Stimulated activated CD4-positive, alpha-beta T cell treated with anti-CD3 and anti-CD28 coated beads, TNF-alpha, amount 100 ng/mL, for 4 hours (primary cell): ENCODE measurements at regions not wholly inside any gene's neighbourhood (a gene's known extent, or its start where the extent isn't known, plus 50 kb on each side); places are given as distances from the start of the nearest gene placed in this dataset.

Source experiments
- DNase-seq, 3 experiments: peaks; one replicate each; pipeline ENCODE4 v3.0.0-alpha.2; 2020; ENCODE audit warnings: low read depth in 3 of 3

DNA sequence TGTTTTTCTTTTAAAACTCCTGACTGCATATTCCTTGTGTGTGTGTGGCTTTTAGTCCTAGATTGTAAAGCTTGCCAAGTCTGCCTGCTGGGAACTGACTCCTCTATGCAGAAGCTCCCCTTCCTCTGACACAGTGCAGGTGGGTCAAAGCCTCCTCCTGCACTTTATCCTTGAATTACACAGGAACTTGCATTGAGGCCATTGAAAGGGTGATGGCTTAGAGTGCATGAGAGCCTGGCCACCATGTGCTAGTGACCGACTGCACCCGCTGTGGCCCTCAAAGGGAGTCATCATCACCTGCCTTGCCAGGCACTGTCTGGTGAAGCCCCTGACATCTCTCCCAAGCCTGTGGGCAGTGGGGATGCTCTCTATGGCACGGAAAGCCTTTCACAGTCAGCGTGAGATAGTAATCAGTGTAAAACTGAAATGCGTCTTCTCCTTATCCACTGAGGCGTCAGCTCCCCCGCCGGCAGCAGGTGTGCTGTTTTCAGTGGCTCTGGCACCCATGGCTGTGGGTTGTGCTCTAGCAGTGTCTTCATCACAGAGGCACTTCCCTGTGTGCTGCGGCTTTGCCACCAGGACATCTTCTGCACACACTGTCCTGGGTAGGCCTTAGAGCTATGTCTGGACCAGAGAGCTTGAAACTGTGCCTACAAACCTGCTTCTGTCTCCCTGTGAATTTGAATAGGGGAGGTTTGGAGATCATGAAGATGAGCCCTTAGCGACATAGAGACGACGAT lies 87.9 kb downstream of the THBS2 start:
- no peak for DNase-seq

DNA sequence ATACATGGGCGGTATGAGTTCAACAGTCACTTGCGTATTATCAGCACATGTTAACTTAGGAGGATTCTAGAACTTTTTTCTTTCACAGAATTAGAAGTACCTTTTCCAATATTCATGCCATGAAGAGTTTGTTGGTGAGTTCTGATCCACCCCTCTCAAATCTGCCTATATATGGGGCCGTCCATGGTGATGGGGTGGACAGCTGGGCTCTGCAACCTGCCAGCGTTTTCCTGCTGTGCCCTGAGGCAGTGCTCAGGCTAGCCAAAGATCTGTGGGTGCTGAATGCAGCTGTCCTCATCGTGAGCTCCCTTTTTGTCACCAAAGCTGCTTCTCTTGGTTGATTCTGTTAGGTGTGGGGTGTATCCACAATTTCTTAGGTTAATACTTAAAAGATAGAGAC lies 88.7 kb downstream of the THBS2 start:
- DNase-seq = no peak

DNA sequence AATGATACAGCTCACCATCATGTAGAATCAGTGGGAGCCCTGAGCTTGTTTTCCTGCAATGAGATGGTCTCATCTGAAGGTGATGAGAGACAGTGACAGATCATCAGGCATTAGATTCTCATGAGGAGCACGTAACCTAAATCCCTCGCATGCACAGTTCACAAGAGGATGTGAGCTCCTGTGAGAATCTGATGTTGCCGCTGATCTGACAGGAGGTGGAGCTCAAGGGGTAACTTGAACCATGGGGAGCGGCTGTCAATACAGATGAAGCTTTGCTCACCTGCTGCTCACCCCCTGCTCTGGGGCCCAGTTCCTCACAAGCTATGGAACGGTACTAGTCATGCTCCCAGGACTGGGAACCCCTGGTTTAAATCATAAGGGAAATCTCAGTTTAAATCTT lies 89.2 kb downstream of the THBS2 start:
- no peak for DNase-seq

DNA sequence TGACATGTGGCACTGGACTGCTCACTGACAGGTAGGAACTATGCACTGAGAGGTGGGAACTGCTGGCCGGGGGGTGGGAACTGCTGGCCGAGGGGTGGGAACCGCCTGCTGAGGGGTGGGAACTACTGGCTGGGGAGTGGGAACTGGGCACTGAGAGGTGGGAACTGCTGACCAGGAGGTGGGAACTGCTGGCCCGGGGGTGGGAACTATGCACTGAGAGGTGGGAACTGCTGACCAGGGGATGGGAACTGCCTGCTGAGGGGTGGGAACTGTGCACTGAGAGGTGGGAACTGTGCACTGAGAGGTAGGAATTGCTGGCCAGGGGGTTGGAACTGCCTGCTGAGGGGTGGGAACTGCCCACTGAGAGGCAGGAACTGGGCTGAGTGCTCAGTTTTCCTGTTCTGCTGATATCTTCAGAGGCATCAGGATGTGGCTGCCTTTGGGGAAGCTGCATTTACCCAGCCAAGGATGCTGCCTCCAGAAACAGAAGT lies 90.2 kb downstream of the THBS2 start:
- no peak for DNase-seq

DNA sequence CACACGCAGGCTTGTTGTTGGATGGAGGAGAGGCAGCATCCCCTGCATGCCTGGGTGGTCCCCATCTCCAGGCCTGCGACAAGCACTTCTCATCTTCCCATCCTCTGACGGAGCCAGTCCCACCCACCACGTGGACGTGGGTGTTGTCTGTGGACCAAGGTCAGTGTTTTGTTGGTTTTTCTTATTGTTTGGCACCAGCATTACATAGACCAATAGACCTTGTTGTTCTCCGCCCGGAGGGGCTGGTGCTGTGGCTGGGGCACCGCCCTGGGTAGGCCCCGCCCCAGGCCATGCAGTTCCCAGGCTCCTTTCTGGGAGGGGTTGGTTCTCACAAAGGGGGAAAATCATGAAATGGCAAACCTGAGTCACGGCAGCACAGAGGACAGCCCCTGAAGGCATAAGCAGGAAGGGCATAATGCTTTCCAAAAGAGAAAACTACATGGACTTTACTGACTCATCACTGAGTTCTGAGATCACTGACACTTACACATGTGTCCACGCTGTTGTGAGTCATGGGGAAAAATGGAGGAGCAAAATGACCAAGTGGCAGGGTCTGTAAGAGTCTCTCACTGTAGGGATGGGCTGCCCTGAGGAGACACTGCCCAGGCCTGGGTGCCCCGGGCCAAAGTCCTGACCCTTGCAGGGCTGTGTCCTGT lies 90.8 kb downstream of the THBS2 start:
- DNase-seq = no peak

DNA sequence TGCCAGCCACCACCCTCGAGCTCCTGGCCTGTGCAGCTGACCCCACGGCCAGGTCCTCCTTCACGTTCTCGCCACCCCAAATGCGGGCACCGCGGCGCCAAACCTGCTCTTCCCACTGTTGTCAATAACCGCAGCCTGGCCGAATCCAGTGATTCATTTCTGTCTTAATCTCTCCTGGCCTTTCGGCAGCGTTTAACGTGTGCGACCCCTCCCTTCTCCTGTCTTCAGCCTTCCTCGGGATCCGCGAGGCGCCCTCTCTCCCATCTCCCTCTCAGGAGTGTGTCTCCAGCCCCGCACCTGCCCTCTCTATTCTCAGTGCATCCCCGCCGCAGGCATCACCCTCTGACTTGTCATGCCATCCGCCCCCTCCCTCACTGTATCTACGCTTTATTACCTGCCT lies 91.4 kb downstream of the THBS2 start:
- no peak for DNase-seq

DNA sequence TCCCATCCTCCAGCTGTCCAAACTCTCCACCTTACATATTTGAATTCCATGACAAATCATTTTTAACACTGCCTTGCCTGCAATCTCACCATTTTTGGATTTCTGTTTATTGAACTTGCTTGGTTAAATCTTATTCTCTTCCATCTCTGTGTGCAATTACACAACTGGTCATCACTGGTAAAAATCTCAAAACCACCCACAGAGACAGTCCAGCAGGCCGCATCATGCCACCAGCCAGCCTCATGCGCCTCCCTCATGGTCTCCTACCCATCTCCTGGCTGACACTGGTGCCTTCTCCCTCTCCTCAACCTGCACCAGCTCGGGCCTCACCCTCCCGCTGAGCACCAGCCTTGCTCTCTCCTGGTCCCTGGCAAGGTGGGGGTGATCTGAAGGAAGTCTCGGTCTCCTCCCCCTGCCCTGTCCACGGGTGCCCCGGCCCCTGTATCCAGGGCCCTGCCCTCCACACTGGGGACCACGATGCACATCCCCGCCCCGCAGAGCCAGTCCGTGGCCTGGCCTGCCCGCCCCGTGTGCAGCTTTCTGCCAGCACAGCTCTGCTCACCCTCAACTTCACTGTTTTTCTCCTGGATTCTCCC lies 92.0 kb downstream of the THBS2 start:
- DNase-seq = no peak

DNA sequence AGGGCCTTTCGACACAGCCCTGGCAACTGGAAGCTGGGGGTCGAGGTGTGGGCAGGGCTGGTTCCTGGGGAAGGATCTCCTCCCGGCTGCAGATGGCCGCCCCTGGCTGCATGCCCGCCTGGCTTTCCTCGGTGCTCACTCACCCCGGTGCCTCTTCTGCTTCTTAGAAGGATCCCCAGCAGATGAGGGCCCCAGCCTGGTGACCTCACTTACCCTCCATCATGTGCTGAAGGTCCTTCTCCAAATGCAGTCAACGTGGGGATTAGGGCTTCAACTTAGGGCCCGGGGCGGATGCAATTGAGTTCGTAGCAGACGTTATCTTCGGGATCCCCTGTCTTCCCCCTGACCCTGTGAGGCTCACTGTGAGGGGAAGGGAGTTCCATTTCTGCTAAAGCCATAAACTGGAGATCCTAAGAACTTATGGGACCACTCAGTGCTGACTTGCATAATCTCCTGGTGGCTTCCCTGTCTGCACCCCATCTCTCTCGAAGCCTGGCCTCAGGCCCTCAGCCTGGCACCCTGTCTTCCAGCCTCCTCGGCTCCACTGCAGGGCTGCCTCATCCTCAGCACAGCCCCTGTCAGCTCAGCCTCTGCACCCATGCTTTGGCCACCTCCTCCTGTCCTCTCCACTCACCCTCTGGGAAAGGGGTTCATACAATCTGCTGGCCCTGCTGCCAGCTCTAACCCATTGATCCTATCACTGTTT lies 92.6 kb downstream of the THBS2 start:
- no peak for DNase-seq

DNA sequence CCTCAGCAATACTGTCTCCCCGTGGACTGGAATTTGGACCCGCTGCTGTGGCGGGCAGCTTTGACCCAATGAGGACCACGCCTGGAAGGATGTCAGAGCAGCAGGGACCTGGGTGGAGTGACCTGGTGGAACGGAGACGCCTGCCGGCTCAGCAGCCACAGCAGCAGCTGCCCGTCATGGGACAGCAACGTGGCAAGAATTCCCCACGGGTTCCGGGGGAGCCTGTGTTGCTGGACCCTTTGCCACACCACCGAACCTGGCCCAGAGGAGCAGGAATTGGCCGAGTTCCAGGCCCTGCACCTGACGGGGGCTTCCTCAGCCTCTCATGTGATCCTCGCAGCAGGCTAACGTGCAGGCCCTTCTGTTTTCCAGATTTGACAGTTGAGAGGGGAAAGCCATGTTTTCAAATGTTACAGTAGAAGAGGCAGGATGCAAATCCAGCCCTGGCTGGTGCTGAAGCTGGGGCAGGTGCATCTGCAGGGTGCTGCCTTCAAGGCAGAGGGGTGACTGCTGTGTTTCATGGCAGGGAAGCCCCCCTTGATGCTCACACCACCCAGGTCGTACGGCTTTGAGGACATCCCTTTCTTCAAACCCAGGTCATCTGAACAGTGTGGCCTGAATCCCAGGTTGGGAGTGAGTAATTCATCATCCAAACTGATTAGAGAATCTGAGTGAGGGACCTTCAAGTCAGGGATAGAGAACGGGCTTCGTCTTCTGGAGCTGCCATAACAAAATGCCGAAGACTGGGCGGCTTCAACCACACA lies 93.4 kb downstream of the THBS2 start:
- DNase-seq = no peak

DNA sequence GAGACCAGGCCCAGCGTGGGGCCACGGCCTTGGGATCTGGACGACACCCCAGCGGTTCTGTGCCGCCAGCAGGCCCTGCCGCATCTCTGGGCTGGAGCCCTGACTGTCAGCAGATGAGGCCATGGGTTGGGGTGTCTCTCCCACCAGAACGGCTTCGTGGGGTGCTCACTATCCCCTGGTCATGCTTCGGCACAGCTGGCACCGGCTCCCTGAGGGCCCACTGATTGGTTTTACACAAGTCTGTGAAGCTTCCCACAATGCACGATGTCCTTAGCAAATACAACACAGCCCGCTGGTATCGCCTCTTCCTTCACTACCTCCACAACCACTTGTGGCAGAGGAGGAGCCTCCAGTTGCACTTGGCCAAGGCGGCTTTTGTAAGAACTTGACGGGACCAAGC lies 94.3 kb downstream of the THBS2 start:
- DNase-seq = no peak

DNA sequence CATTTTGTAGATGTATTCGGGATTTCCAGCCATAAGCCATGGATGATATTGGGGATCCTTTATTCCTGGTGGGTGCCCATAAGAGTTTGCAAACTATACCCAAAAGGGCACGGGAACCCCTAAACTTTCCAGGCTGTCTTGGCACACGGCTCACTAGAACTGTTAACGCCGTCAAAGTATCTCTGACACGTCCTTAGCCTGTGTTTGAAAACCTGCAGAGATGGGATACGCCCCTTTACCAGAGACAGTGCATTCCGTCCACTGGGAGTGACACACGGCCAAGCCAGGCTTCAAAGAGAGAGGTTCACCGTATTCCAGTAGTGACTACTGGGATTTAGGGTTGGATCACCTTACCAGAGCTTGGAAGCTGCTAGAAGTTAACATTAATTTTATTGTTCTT lies 95.0 kb downstream of the THBS2 start:
- DNase-seq = no peak

DNA sequence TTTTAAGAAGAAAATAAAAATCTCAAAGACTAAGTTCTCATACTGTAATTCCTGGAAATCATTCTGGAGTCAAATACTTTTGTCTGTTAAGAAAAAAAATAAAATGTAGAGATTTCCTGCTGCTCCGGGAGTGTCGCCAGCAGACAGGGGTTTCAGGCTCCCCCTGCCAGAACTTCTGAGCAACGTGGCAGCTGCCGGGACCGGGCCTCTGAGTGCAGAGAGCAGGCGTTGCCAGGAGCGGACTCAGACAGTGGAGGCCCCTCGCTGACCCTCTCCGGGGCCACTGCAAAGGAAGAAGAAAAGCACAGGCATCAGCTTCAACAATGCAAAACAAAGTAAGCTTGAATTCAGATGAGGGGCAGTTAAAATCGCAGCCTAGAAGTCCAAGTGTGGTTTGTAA lies 95.5 kb downstream of the THBS2 start:
- no peak for DNase-seq

DNA sequence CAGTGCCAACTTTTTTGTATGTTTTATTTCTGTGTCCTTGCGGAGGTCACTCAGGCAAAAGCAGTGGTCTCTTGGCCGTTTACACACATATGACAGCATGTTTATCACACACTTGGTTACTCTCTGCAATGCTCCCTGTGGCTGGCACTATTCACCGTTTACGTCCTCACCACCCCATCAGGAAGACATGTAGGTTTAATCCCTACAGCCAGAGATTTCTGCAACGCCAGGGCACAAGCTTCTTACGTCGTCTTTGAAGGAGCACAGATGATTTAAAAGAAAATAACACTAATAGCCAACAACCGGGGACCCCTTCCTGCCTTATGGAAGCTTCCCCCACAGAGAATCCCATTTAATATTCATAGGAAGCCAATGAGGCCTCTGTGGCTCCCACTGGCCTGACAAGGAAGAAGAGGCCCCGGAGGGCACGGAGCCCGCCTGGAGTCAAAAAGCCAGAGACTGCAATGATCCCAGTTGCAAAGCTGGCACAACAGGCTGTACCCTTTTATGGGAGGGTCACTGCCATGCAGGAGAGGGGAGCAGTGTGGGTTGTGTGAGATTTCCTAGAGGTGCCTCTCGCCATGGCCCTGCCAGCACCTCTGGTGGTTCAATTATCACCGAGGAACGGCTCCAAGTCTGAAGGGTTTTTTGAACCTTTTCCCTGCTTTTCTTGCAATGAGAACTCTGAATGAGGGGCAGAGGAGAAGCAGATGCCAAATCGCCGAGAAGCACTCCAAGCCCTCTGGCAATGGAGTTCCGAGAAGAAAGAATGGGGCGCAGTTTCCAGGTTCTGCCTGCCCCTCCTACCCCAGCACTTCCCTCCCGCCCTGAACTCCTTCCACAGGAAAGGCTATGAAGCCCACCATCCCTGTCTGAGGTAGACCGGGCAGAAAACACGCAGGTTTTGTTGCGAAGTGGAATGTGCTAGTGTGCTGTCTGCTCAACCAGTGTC lies 96.2 kb downstream of the THBS2 start:
- no peak for DNase-seq

DNA sequence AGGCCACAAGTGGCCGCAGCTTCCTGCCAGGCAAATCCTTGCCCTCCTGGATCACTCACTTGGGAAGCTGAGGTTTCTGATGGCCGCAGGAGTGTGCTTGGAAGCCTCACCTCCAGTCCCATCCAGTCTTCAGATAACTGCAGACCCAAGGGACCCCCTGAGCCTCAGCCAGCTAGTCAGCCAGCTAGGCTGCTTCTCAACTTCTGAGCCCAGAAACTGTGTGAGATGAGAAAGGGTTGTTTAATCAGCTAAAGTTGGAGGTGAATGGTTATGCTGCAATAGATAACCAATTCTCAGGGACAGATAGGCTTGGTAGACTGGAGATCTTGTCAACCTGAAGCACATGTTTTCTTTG lies 96.9 kb downstream of the THBS2 start:
- no peak for DNase-seq

DNA sequence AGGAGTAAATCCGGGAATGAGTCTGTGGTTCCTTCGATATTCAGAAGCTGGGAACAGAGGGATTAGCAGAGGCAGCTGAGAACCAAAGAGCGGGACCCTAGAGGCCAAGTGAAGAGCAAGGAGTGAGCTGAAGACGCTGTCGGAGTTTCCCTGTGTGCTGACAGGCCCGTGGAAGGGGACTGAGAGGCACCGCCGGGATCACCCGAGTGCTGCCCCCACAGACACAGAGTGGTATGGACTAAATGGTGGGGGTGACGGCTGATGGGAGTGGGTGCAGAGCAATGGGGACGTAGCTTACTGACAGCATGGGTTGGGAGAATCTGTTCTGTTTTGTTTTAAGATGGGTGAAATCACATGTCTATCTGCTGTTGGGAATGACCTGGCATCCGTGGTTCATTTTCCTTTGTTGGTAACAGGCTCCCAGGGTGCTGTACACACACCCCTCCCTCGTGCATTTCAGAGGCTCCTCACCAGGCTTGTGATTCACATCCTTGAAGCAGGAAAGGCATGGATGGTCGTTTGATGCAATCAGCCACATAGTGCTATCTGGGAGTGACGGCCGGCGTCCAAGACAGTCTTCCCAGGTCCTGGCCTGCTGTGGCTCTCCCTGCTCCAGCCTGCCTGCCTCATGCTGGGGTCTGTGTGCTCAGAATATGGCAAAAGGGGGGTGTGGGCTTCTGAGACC lies 97.4 kb downstream of the THBS2 start:
- DNase-seq = no peak

DNA sequence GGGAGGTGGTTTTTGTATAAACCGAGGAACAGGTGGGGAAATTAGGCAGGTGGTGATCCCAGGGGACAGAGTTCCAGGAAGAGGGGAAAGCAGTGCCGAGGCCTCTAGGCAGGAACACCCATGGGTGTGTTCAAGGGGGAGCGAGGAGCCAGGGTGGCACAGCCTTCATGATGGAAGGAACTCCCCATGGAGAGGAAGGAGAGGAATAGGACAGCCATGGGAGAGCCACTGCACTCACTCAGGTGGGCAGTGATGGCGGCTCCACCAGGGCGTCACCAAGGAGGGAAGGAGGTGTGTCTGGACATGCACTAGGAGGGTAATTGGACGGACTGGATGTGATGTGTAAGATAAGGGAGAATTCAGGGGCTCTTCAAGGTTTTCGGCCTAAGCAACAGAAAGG lies 98.2 kb downstream of the THBS2 start:
- DNase-seq = no peak

DNA sequence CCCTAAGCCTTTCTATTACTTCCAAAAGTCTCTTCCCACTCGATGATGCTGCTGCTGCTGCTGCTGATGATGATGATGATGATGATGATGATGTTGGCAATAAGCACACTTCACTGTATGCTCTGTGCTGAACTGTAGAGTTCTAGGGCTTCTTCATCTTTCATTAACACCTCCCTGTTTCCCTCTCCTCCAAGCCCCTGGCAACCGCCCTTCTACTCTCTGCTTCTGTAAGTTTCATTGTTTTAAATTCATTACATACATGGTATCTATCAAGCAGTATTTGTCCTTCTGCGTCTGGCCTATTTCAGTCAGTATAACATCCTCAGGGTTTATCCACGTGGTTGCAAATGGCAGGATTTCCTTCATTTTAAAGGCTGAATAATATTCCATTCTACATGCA lies 100.2 kb downstream of the THBS2 start:
- DNase-seq = no peak

DNA sequence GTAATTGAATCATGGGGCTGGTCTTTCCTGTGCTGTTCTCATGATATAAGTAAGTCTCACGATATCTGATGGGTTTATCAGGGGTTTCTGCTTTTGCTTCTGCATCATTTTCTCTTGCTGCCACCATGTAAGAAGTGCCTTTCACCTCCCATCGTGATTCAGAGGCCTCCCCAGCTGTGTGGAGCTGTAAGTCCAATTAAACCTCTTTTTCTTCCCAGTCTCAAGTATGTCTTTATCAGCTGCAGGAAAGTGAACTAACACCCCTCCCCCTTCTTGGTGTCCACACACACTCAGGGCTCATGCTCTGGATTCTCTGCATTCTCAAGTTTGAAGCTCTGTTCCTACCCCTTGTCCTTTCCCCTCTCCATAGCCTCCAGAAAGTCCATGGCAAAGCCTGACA lies 107.1 kb downstream of the THBS2 start:
- no peak for DNase-seq

DNA sequence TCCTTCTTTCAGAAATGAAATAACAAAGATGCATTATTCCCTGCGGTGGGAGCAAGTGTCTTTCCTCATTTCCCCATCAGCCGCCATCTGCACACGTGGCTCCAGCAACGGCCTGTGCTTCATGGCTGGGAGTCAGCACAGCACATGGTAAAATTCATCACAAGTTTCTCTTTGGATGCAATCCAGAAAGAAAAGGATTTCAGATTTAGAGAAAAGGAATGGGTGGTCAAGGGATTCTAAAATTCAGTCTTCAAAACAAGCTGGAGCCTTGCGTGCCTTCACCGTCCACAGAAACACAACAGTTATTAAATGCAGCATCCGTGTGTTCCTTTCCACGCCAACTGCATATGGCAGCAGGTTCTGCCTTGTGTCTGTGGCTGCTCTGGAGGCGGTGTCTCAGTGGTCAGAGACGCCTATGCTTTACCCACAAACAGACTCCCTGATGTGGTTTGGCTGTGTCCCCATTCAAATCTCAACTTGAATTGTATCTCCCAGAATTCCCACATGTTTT lies 107.6 kb downstream of the THBS2 start:
- no peak for DNase-seq

DNA sequence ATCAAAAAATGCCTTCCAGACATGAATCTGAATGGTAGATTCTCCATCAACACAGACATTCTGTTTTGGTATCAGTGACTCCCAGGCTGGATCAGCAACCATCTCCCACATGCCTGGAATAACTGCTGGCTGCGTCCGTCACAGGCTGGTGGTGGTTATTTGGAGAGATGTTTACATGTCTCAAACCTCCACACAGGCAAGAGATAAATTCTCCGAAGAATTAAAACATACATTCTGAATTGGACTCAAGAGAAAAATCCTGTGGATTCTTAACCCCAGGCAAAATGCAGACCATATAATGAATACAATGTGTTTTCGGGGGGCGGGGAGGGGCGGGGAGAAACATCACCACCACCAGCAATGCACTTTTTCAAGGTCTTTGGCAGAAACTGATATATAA lies 108.2 kb downstream of the THBS2 start:
- no peak for DNase-seq
